ENCODE measurements at regions not wholly inside any gene's neighbourhood (a gene's known extent, or its start where the extent isn't known, plus 50 kb on each side); places are given as distances from the start of the nearest gene placed in this dataset.

GRCh38 chr3:177836671-177837070 lies 639.4 kb upstream of the TBL1XR1 start:
- FAIRE-seq (no peak), DNase-seq (ENCODE audit: low read depth) (peak; percentile 58)
- Histone ChIP-seq H3K27me3 (ENCODE audit: control insufficient read depth, insufficient read depth, low read length) (no peaks in the 10 kb centered on the region), H3K36me3 (ENCODE audit: control insufficient read depth, insufficient read depth, low read length) (no peaks in the 10 kb centered on the region), H3K4me3 (ENCODE audit: low read depth, low read length) (no peak overlapping the region)
- TF ChIP-seq CTCF (IDR thresholded peaks at IDR 0.05; ENCODE audit: insufficient read depth, low read length, severe bottlenecking), result no peak

GRCh38 chr3:177837951-177838655 lies 640.8 kb upstream of the TBL1XR1 start:
- H3K27me3 ChIP-seq (ENCODE audit: control insufficient read depth, insufficient read depth, low read length), result no peaks in the 10 kb centered on the region
- no peaks in the 10 kb centered on the region for H3K36me3 ChIP-seq (ENCODE audit: control insufficient read depth, insufficient read depth, low read length)
- no peak overlapping the region for H3K4me3 ChIP-seq (ENCODE audit: low read depth, low read length)
- no peak for TF ChIP-seq CTCF (IDR thresholded peaks at IDR 0.05; ENCODE audit: insufficient read depth, low read length, severe bottlenecking)
- no peak for FAIRE-seq
- DNase-seq (ENCODE audit: low read depth), result no peak

- TF ChIP-seq CTCF (IDR thresholded peaks at IDR 0.05; ENCODE audit: insufficient read depth, low read length, severe bottlenecking), result no peak
- no peak for FAIRE-seq
- no peak for DNase-seq (ENCODE audit: low read depth)
- H3K4me3 ChIP-seq (ENCODE audit: low read depth, low read length), result no peak overlapping the region
- no peaks in the 10 kb centered on the region for H3K36me3 ChIP-seq (ENCODE audit: control insufficient read depth, insufficient read depth, low read length)
- H3K27me3 ChIP-seq (ENCODE audit: control insufficient read depth, insufficient read depth, low read length), result no peaks in the 10 kb centered on the region
These were observed 641.6 kb upstream of the TBL1XR1 start for GRCh38 chr3:177838766-177839350.

- Histone ChIP-seq H3K27me3 (ENCODE audit: control insufficient read depth, insufficient read depth, low read length) (no peaks in the 10 kb centered on the region), H3K4me3 (ENCODE audit: low read depth, low read length) (no peak overlapping the region), H3K36me3 (ENCODE audit: control insufficient read depth, insufficient read depth, low read length) (no peaks in the 10 kb centered on the region)
- TF ChIP-seq CTCF (IDR thresholded peaks at IDR 0.05; ENCODE audit: insufficient read depth, low read length, severe bottlenecking), result no peak
- FAIRE-seq, result no peak
- no peak for DNase-seq (ENCODE audit: low read depth)
These were observed 645.0 kb upstream of the TBL1XR1 start for GRCh38 chr3:177842302-177842701.

- FAIRE-seq (no peak), DNase-seq (ENCODE audit: low read depth) (no peak)
- H3K36me3 ChIP-seq (ENCODE audit: control insufficient read depth, insufficient read depth, low read length), result no peaks in the 10 kb centered on the region
- no peaks in the 10 kb centered on the region for H3K27me3 ChIP-seq (ENCODE audit: control insufficient read depth, insufficient read depth, low read length)
- no peak overlapping the region for H3K4me3 ChIP-seq (ENCODE audit: low read depth, low read length)
- TF ChIP-seq CTCF (IDR thresholded peaks at IDR 0.05; ENCODE audit: insufficient read depth, low read length, severe bottlenecking), result no peak
These were observed 645.8 kb upstream of the TBL1XR1 start for GRCh38 chr3:177842743-177843734.
